ENCODE measurements at regions not wholly inside any gene's neighbourhood (a gene's known extent, or its start where the extent isn't known, plus 50 kb on each side); places are given as distances from the start of the nearest gene placed in this dataset.

DNA sequence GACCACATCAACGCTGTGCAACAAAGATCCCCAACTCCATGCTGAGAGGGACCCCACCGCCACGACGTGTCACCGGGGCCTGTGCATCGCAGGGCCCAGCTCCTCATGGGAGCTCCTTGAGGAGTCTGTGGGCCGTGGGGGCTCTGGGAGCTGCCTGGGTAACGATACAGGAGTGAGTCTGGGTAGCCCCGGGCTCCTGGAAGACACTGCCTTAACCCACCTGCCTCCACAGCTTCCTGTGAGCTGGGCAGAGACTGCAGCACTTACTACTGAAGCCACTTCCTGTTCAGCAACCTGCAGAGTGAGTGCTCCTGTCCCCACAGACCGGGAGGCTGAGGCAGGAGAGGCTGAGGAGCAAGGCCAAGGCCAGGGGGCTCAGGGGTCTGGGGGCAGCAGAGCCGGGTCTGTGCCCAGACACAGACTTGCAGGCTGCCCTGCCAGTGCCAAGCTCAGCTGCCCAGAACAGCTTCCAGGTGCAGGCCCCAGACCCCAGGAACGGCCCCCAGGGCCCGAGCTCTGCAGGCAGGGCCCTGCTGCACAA, 226.7 kb downstream of the BRD1 start:
- DNase-seq, result no peak

DNA sequence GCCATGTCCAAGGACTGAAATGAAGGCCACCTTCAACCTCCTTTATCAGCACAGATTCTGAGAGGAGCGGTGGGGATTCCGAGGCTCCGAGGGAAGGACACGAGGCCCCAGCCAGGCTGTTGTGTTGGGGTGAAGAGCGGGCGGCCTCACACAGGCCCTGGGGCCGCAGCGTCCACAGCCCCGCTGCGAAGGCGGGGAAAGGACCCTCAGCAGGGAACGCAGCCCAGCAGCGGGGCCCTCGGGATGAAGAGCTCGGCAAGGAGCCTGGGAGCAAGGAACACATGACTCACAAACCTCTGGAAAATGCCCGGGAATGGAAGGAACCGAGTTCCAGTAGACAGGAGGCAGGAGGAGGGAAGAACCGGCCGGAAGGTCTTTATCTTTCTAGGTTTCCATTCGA, 227.2 kb downstream of the BRD1 start:
- DNase-seq, result no peak

DNA sequence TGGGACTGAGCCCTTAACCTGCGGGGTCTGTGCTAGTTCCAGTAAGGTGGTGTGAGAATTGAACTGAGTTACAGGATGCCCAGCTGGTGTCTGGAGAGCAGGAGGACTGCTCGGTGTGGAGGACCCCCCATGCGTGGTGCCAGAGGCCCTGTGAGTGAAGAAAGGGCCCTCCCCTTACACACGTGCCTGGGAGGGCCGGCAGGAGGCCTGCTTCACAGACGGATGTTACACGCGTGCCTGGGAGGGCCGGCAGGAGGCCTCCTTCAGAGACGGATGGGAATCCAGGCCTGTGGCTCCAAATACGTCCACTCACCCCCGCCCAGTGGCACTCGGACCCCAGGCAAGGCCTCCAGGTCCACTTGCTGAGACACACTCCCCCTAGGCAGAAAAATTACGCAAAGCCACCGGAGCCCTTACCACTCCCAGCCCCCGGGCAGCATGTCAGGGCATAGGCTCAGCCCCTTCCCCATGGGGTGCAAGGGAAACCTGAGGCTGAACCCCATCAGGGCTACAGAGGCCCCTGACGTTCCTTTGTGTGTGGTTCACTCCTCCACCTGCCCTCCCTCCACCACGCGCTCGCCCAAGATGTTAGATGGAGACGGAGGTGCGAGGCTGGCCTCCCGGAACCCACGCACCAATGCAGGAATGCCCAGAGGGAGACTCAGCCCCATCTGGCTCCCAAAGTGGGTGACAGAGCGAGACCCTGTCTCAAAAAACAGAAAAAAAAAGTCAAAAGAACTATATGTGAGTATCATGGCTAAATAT, 227.8 kb downstream of the BRD1 start:
- DNase-seq, result no peak

- no peak for DNase-seq
Measured at GRCh38 chr22:49599039-49599438, 228.6 kb downstream of the BRD1 start.

- DNase-seq, result no peak
Measured at GRCh38 chr22:49598338-49598737, 229.3 kb downstream of the BRD1 start.

- DNase-seq, result no peak
Measured at GRCh38 chr22:49597428-49598039, 230.1 kb downstream of the BRD1 start.

- no peak for DNase-seq
Measured at GRCh38 chr22:49595465-49596078, 232.1 kb downstream of the BRD1 start.

DNA sequence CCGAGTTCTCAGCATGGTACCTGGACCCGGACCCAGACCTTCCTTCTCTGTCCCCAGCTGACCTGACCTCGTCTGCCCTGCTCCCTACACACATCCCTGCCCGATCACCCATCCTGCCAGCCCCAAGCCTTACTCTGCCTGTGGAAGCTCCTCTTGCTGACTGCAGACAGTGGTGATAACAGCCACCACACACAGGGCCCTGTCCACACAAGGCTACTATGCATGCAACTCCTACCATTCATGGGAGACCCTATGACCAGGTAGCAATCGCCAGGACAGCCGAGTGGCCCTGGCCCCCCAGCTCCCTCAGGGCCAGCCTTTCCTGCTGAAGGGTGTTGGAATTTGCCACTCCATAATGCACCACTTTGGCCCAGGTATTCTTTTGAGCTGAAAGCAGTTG, 233.6 kb downstream of the BRD1 start:
- DNase-seq, result no peak

DNA sequence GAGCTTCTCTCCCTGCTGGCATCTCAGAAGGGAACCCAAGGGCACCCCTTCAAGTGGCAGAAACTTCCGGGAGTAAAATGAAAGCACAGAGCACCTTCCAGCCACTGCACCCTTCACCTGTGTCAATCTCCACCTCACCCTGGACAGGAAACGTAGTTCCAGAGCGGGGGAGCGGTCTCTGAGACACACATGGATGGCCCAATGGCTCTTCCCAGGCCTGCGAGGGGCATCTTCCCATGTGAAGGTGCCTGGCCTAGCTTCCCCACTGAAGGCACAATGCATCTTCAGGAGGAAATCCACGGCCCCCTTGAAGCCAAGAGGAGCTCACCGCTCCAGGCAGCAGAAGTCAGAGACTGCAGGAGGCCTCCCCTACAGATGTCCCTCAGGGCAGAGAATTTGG, 234.2 kb downstream of the BRD1 start:
- DNase-seq, result no peak

- no peak for DNase-seq
Measured at GRCh38 chr22:49592780-49593501, 234.7 kb downstream of the BRD1 start.

GRCh38 chr22:49590851-49591445, 236.7 kb downstream of the BRD1 start:
- no peak for DNase-seq

DNA sequence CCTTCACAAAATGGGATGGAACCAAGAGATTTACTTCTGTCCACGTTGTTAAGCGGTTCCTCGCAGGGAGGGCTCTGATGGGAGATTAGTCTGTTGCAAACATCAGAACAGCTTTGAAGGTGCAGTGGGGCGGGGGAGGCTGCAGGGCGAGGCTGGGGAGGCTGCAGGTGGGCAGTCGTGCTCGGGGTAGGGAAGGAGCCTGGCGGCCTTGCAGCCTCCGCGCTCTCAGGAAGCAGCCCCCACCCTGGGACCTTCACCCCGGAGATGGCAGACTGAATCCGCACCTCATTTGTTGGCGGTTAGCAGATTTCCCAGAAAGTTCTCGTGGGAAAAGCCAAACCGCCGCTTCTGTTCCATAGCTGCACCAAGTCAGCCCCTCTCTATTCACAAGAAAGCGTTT, 237.3 kb downstream of the BRD1 start:
- DNase-seq, result no peak

GRCh38 chr22:49589811-49590210, 237.9 kb downstream of the BRD1 start:
- DNase-seq, result no peak

GRCh38 chr22:49589301-49589700, 238.4 kb downstream of the BRD1 start:
- no peak for DNase-seq

- no peak for DNase-seq
Measured at GRCh38 chr22:49588739-49589138, 238.9 kb downstream of the BRD1 start.

GRCh38 chr22:49587987-49588386, 239.7 kb downstream of the BRD1 start:
- DNase-seq, result no peak

DNA sequence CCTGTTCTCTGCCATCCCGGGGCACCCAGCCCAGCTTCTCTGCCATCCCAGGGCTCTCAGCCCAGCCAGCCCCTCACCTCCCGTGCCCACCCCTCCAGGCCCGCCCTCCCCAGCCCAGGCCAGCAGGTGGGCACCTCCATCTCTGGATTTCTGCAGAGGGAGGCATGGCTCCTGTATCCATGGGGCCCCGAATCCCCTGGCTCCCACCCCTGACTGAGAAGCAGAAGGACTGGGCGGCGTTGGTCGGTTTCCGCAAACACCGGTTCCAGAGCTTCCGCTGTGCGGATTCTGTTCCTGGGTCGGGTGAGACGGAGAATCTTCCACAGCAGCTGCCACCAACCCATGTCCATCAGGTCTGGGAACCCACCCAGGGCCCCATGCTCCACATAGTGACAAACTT, 240.3 kb downstream of the BRD1 start:
- no peak for DNase-seq

DNA sequence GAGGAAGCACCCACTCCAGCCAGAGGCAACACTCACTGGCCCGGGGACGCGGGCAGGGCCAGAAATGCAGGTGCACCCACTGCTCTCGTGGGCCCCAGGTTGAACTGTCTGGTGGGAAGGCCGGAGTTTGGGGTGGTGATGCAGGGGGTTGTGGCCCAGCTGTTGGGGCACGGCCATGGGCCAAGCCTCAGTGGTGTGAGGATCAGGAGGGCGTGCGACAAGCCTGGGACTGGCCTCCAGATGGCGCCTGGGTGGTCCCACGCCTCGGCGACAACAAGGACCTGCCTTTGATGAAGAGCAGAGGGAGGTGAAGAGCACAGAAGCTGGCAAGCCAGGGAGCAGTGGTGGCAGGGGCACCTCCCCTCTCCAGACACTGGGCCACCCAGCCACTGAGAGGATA, 240.8 kb downstream of the BRD1 start:
- DNase-seq, result no peak

GRCh38 chr22:49586244-49586748, 241.4 kb downstream of the BRD1 start:
- no peak for DNase-seq

DNA sequence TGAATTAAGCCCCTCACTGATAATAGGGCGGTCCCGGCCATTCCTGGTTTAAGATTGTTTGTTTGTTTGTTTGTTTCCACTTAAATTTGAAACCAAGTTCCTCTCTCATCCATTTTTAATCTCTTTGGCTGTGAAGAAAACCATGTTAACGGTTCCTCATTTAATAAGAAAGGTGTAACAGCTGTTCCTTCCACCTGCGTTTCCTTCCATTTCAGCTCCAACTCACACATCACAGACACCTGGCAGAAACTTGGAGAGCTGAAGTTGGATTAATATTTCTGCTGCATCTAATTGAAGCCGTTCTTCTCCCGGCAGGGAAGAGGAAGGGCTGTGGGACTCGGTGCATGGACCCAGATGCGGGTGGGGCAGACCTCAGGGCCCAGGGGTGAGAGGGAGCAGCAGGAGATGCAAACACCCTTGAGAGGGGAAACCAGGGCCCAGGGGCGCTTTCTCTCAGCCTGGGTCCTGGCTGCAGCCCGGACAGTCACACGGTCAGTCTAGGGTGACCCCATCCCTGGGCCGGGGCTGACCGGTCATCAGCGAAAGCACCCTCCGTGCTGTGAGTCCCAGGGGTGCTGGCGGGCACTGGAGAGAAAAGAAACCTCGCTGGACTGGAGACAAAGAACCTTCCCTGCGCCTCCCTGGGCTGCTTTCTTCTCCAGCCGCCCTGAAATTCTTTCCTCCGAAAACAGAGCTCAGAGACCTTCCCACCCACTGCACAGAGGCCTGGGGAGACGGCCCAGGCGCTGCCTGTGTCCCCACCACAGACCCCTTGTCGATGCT, 242.0 kb downstream of the BRD1 start:
- no peak for DNase-seq

- no peak for DNase-seq
Measured at GRCh38 chr22:49583886-49584505, 243.7 kb downstream of the BRD1 start.

Measured in stimulated activated CD4-positive, alpha-beta T cell treated with anti-CD3 and anti-CD28 coated beads, Interleukin-12 subunit alpha, Interleukin-12 subunit beta, amount 100 ng/mL, for 4 hours (primary cell).